Activated B cell treated with CpG ODN at 0.5 μM for 24 hours (primary cell): ENCODE measurements at regions not wholly inside any gene's neighbourhood (a gene's known extent, or its start where the extent isn't known, plus 50 kb on each side); places are given as distances from the start of the nearest gene placed in this dataset.
"Not testable (repeated sequence)": the region's sequence is repeated elsewhere in the genome, so short reads cannot be mapped to it uniquely, and the experiment has no call there.

Experiments used
- ATAC-seq: fragments of 200-7000 bp; cut with Tn5 transposase; one replicate; pipeline ENCODE4 v1.10.0; 2021; ENCODE audit warnings: low read depth, mild to moderate bottlenecking, moderate library complexity
- CTCF ChIA-PET: fragments of 350-600 bp; sonication (Branson Sonifier 250); formaldehyde crosslinking; loops from one replicate; lab custom pipeline; 2021; ENCODE audit warnings: antibody characterized with exemption; lab: Charles Lee
- POLR2A ChIA-PET: fragments of 350-600 bp; sonication (Branson Sonifier 250); formaldehyde crosslinking; loops from one replicate; lab custom pipeline; 2021; ENCODE audit warnings: antibody characterized with exemption; lab: Charles Lee
- DNase-seq: peaks from one replicate; pipeline ENCODE4 v3.0.0; 2022
- H3K27ac Mint-ChIP-seq: one replicate; pipeline ENCODE4 v1.8.0; 2020; ENCODE audit warnings: mixed read lengths
- H3K27me3 Mint-ChIP-seq: one replicate; pipeline ENCODE4 v1.8.0; 2021; ENCODE audit warnings: mixed read lengths
- H3K36me3 Mint-ChIP-seq: one replicate; pipeline ENCODE4 v1.8.0; 2021; ENCODE audit warnings: low read depth, mixed read lengths
- H3K4me1 Mint-ChIP-seq: one replicate; pipeline ENCODE4 v1.8.0; 2021; ENCODE audit warnings: mixed read lengths
- H3K4me3 Mint-ChIP-seq: one replicate; pipeline ENCODE4 v1.8.0; 2020; ENCODE audit warnings: mild to moderate bottlenecking, mixed read lengths
- H3K9me3 Mint-ChIP-seq: one replicate; pipeline ENCODE4 v1.8.0; 2020; ENCODE audit warnings: mixed read lengths
- intact Hi-C: fragments of 100-400 bp; cut with micrococcal nuclease; formaldehyde crosslinking; loops from one replicate; pipeline ENCODE4 v1.15.1; 2024
- TF ChIP-seq, protein P1 (sequence below): fragments of 200-600 bp; IDR thresholded peaks from one replicate; pipeline ENCODE4 v1.8.0; 2022; ENCODE audit warnings: antibody characterized with exemption, mild to moderate bottlenecking

DNA sequence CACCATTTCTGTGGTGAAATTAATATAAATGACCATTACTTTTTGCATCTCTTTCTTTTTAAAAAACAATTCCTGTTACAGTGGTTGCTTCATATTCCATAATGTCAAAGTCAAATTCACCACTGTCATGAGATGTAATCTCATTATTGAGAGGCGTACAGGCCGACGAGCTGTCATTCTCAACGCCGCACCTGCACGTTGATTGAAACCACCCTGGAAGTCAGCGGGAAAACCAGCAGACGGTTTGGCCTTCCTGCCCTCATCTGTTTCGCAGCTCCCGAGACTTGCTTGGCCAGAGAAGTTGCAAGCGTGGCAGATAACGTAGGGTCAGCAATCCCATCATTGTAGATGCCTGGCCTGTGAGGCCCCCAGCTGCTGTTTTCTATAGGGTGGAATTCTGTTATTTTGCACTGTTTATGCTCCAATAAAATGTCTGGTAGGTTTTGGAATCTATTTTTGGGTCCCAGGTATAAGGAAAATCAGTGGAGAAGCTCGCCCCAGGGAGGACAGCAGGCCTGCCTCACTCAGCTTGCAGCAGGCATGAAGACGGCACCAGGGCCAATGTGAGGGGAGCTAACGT, 153.4 kb downstream of the SOX1 start:
- no peaks in the 10 kb centered on the region for H3K4me1 Mint-ChIP-seq
- POLR2A ChIA-PET, result no interaction called here
- no peak for ATAC-seq
- H3K4me3 Mint-ChIP-seq, result no peak overlapping the region
- no peak overlapping the region for H3K27ac Mint-ChIP-seq
- H3K27me3 Mint-ChIP-seq, result no peaks in the 10 kb centered on the region
- DNase-seq, result no peak
- CTCF ChIA-PET, result no interaction called here
- intact Hi-C loops, result no loop called here
- TF ChIP-seq, protein P1, sequence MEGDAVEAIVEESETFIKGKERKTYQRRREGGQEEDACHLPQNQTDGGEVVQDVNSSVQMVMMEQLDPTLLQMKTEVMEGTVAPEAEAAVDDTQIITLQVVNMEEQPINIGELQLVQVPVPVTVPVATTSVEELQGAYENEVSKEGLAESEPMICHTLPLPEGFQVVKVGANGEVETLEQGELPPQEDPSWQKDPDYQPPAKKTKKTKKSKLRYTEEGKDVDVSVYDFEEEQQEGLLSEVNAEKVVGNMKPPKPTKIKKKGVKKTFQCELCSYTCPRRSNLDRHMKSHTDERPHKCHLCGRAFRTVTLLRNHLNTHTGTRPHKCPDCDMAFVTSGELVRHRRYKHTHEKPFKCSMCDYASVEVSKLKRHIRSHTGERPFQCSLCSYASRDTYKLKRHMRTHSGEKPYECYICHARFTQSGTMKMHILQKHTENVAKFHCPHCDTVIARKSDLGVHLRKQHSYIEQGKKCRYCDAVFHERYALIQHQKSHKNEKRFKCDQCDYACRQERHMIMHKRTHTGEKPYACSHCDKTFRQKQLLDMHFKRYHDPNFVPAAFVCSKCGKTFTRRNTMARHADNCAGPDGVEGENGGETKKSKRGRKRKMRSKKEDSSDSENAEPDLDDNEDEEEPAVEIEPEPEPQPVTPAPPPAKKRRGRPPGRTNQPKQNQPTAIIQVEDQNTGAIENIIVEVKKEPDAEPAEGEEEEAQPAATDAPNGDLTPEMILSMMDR, result no peak
- H3K9me3 Mint-ChIP-seq, result no peaks in the 10 kb centered on the region
- H3K36me3 Mint-ChIP-seq, result no peaks in the 10 kb centered on the region

DNA sequence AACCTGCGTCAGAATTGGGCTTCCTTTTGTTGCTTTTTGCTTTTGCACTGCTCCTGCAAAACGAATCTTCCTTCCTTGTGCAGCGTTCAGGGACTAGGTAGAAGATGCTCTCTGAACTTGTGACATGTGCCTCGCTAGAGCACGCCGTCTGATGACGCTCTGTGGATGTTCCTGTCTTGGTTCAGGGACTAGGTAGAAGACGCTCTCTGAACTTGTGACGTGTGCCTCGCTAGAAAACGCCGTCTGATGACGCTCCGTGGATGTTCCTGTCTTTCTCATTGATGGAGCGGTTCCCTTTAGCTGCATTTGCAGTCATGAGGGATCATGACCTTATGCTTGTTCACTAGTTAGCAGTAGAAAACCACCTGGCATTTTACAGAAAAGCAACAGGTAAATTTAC, 154.0 kb downstream of the SOX1 start:
- no peaks in the 10 kb centered on the region for H3K9me3 Mint-ChIP-seq
- H3K4me3 Mint-ChIP-seq, result no peak overlapping the region
- no peaks in the 10 kb centered on the region for H3K4me1 Mint-ChIP-seq
- H3K27ac Mint-ChIP-seq, result no peak overlapping the region
- DNase-seq (no peak), ATAC-seq (no peak)
- H3K27me3 Mint-ChIP-seq, result no peaks in the 10 kb centered on the region
- intact Hi-C loops, result no loop called here
- CTCF ChIA-PET, result no interaction called here
- TF ChIP-seq, protein P1, result no peak
- H3K36me3 Mint-ChIP-seq, result no peaks in the 10 kb centered on the region
- POLR2A ChIA-PET, result no interaction called here

DNA sequence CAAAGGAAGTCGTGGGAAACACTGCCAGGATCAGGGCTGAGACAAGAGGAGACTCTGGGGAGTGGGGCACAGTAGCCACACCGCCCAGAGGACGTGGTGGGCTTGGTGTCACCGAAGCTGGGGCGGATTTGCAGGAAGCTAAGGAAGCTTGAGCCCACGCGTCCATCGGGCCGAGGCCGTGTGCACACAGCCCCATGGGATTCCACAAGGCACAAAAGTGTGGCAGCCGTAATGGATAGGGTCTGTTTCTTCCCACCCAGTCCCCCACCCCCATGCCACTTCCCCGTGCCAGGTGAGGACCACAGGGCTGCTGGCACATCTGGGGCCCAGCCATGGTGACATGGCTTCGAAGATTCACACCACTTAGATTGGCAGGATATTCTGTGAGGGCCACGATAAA, 153.2 kb upstream of the SPACA7 start:
- Mint-ChIP-seq H3K4me1 (no peaks in the 10 kb centered on the region), H3K27ac (no peak overlapping the region), H3K27me3 (no peaks in the 10 kb centered on the region), H3K36me3 (no peaks in the 10 kb centered on the region), H3K4me3 (no peak overlapping the region), H3K9me3 (no peaks in the 10 kb centered on the region)
- DNase-seq, result no peak
- CTCF ChIA-PET, result no interaction called here
- intact Hi-C loops, result no loop called here
- ATAC-seq, result no peak
- TF ChIP-seq, protein P1, result no peak
- POLR2A ChIA-PET, result no interaction called here

DNA sequence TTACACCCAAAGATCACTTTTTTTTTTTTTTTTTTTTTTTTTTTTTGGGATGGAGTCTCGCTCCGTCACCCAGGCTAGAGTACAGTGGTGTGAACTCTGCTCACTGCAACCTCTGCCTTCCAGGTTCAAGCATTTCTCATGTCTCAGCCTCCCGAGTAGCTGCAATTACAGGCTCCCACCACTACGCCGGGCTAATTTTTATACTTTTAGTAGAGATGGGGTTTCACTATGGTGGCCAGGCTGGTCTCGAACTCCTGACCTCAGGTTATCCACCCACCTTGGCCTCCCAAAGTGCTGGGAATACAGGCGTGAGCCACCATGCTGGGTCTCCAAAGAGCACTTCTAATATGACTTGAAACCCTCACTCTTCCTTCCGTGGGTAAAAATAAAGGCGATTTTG, 152.2 kb upstream of the SPACA7 start:
- H3K9me3 Mint-ChIP-seq, intact Hi-C loops, H3K4me1 Mint-ChIP-seq, DNase-seq, CTCF ChIA-PET, H3K27ac Mint-ChIP-seq, H3K27me3 Mint-ChIP-seq, H3K36me3 Mint-ChIP-seq, ATAC-seq, H3K4me3 Mint-ChIP-seq, POLR2A ChIA-PET: not testable (repeated sequence)

DNA sequence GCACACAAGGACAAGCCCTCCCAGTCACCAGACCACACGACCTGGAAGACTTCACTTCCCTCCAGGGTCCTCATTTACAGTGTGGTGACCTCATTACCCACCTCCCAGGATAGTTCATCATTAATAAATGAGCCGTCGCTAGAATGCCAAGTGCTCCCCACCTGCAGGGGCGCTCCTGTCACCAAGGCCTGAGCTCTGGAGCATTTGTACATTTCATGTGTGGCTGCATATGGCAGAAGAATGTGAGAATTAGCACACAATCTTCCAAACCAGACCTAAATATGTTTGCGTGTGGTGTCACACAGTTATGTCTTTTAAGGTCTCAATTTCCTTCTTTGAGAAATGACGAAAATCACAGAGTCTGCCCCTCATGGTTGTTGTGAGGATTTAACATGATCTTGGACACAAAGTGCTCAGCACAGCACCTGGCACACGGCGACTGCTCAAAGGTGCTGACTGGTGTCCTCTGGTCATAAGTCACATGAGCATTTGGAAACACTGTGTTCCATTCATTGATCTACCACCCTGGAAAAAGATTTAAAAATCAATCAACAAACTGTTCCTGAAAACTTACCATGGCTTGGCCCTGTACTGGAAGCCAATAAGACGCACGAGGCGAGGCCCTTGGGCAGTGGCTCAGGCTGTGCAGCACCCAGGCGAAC, 150.6 kb upstream of the SPACA7 start:
- Mint-ChIP-seq H3K36me3 (no peaks in the 10 kb centered on the region), H3K4me3 (no peak overlapping the region), H3K27ac (no peak overlapping the region), H3K27me3 (no peaks in the 10 kb centered on the region), H3K4me1 (no peaks in the 10 kb centered on the region), H3K9me3 (no peaks in the 10 kb centered on the region)
- DNase-seq (no peak), ATAC-seq (no peak)
- TF ChIP-seq, protein P1, result no peak
- ChIA-PET POLR2A (no interaction called here), CTCF (no interaction called here)
- intact Hi-C loops, result no loop called here
